Common myeloid progenitor, CD34-positive (primary cell): ENCODE measurements at regions not wholly inside any gene's neighbourhood (a gene's known extent, or its start where the extent isn't known, plus 50 kb on each side); places are given as distances from the start of the nearest gene placed in this dataset.

ENCODE experiments used
- CTCF ChIA-PET: fragments of 350-600 bp; sonication (Branson Sonifier 250); formaldehyde crosslinking; loops from one replicate; lab custom pipeline; 2021; ENCODE audit warnings: antibody characterized with exemption; lab: Charles Lee
- POLR2A ChIA-PET: fragments of 350-600 bp; sonication (Branson Sonifier 250); formaldehyde crosslinking; loops from one replicate; lab custom pipeline; 2021; ENCODE audit warnings: antibody characterized with exemption; lab: Charles Lee
- DNase-seq, 3 donors: peaks; one replicate each; pipeline versions ENCODE4 v3.0.0 to v3.0.0-alpha.2; 2013
- H3K27ac ChIP-seq, 2 experiments: 1 replicate in 1 of 2; 2 replicates in 1 of 2; pipeline ENCODE4 v1.7.0; 2013; ENCODE audit warnings: inconsistent platforms in 2 of 2, low read length in 2 of 2, mild to moderate bottlenecking in 2 of 2, low read depth in 1 of 2, moderate library complexity in 1 of 2; ENCODE audit not compliant: severe bottlenecking in 2 of 2, insufficient read depth in 1 of 2, poor library complexity in 1 of 2
- H3K27me3 ChIP-seq, 5 experiments: replicated peaks in 2 of 5; 1 replicate in 3 of 5; 2 replicates in 2 of 5; pipeline versions ENCODE4 v1.6.1 to v1.7.0; 2013; ENCODE audit warnings: low read length in 4 of 5, mild to moderate bottlenecking in 2 of 5, moderate library complexity in 2 of 5, inconsistent platforms in 1 of 5; ENCODE audit not compliant: insufficient read depth in 5 of 5, control insufficient read depth in 4 of 5
- H3K36me3 ChIP-seq, 4 experiments: 1 replicate in 2 of 4; 2 replicates in 2 of 4; pipeline versions ENCODE4 v1.6.1 to v1.7.0; 2013; ENCODE audit warnings: low read length in 3 of 4, control low read depth in 1 of 4, mild to moderate bottlenecking in 1 of 4; ENCODE audit not compliant: control insufficient read depth in 4 of 4, insufficient read depth in 4 of 4
- H3K4me1 ChIP-seq, 4 experiments: 1 replicate in 3 of 4; 2 replicates in 1 of 4; pipeline versions ENCODE4 v1.6.1 to v1.7.1; 2013; ENCODE audit warnings: low read length in 3 of 4, mild to moderate bottlenecking in 3 of 4, control low read depth in 1 of 4, inconsistent platforms in 1 of 4, moderate library complexity in 1 of 4; ENCODE audit not compliant: control insufficient read depth in 4 of 4, insufficient read depth in 4 of 4; ENCODE audit errors: control extremely low read depth in 1 of 4
- H3K4me3 ChIP-seq, 7 experiments: 1 replicate in 4 of 7; 2 replicates in 3 of 7; pipeline versions ENCODE4 v1.5.1 to v1.7.0; 2013; ENCODE audit warnings: mild to moderate bottlenecking in 7 of 7, low read length in 6 of 7, moderate library complexity in 6 of 7, inconsistent platforms in 2 of 7, low read depth in 2 of 7, control low read depth in 1 of 7; ENCODE audit not compliant: insufficient read depth in 4 of 7, control insufficient read depth in 1 of 7; ENCODE audit errors: extremely low read depth in 1 of 7
- H3K9me3 ChIP-seq, 5 experiments: 1 replicate in 4 of 5; 2 replicates in 1 of 5; pipeline versions ENCODE4 v1.6.1 to v1.7.1; 2013; ENCODE audit warnings: low read length in 4 of 5, mild to moderate bottlenecking in 2 of 5, inconsistent platforms in 1 of 5, low read depth in 1 of 5, moderate library complexity in 1 of 5; ENCODE audit not compliant: control insufficient read depth in 4 of 5, insufficient read depth in 2 of 5; ENCODE audit errors: control extremely low read depth in 1 of 5
- WGBS: methylation state at CpG from one replicate; pipeline ENCODE4 v1.1.5; 2013; ENCODE audit not compliant: insufficient coverage; 5-methylcytosine and 5-hydroxymethylcytosine counted together

DNA sequence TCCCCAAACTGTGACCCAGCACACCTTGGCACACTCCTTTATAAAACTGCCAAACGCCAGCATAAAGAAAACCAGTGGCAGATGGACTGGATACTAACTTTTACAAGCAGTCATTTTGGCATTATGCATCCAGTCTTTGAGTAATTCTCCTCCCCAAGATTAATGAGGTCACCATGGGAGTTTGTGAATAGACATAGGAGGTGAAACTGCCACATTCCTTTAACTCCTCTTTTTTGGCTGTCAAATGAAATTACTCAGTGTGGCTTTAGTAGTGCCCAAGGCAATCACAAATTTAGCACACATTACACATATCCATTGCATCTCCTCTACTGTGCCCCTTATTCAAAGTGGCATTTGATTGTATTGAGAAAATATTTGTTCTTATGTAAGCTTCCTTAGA lies 315.3 kb upstream of the FGF13 start:
- Histone ChIP-seq H3K9me3 (no peaks in the 10 kb centered on the region), H3K4me1 (no peaks in the 10 kb centered on the region), H3K4me3 (no peak overlapping the region), H3K27ac (no peak overlapping the region), H3K36me3 (no peaks in the 10 kb centered on the region), H3K27me3 (no peaks in the 10 kb centered on the region)
- DNase-seq, result no peak
- CTCF ChIA-PET, result no interaction called here
- 50% methylated on average over 1 of the region's 1 CpG for WGBS
- POLR2A ChIA-PET, result no interaction called here

DNA sequence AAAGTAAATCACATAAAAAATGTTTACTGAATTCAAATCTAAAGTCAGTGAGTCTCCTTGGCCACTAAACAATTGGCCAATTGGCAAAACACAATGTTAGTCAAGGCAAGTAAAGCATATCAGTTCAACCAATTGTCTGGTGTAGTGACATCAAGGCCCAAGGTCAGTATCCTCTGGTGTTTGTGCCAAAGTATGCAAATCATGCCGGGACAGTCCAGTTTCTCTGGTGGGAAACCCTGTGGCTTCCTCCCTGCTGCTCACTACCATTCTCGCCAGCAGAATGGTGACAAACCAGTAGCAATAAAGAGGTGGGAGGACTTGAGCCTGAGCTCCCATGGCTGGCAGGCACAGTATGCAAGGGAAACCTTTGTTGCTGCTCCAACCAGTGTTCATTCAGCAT lies 314.9 kb upstream of the FGF13 start:
- CTCF ChIA-PET, result no interaction called here
- WGBS, result 71% methylated on average over 1 of the region's 2 CpGs

DNA sequence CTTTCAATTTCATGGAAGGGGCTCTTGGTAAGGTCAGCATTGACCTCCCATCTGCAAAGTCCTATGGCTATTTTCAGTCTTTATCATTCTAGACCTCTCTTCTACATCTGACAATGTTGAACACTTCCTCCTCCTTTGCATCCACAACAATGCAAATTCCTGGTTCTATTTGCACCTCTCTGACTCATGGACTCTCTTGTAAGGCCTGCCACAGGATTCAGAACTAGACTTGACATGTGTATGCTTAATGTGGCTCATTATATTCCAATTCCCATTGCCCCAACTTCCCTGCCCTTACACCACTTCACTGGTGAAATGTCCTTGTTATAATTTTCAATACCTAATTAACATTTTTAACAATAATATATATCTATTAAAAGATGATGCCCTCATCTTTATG lies 314.3 kb upstream of the FGF13 start:
- Histone ChIP-seq H3K4me1 (no peaks in the 10 kb centered on the region), H3K4me3 (no peak overlapping the region), H3K27ac (no peak overlapping the region), H3K27me3 (no peaks in the 10 kb centered on the region), H3K9me3 (no peaks in the 10 kb centered on the region), H3K36me3 (no peaks in the 10 kb centered on the region)
- ChIA-PET CTCF (no interaction called here), POLR2A (no interaction called here)
- no peak for DNase-seq

More for the DNA sequence above, 314.9 kb upstream of the FGF13 start:
- no peaks in the 10 kb centered on the region for H3K4me1 ChIP-seq
- no peak overlapping the region for H3K4me3 ChIP-seq
- H3K27me3 ChIP-seq, result no peaks in the 10 kb centered on the region
- no peak overlapping the region for H3K27ac ChIP-seq
- POLR2A ChIA-PET, result no interaction called here
- no peak for DNase-seq
- H3K9me3 ChIP-seq, result no peaks in the 10 kb centered on the region
- H3K36me3 ChIP-seq, result no peaks in the 10 kb centered on the region

DNA sequence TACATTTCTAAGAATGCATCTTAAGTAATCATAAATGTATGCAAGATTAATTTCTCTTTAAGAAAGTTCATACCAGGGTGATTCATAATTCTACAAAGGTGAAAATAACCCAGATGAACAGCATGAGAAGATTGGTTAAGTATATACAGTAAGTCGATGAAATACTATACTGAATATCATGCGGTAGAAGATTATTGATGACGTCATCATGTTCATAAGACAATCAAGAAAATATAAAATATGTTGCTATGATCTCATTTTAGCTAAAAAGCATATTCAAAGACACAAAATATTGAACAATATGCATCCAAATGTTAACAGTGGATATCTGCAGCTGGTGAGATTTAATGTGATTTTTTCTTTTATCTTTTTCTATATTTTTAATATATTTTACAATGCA lies 312.0 kb upstream of the FGF13 start:
- ChIA-PET POLR2A (no interaction called here), CTCF (no interaction called here)
- H3K27ac ChIP-seq, result no peak overlapping the region
- WGBS, result no CpG with 5 or more reads among the region's 3 CpGs
- no peaks in the 10 kb centered on the region for H3K9me3 ChIP-seq
- no peaks in the 10 kb centered on the region for H3K4me1 ChIP-seq
- no peaks in the 10 kb centered on the region for H3K27me3 ChIP-seq
- H3K36me3 ChIP-seq, result no peaks in the 10 kb centered on the region
- no peak overlapping the region for H3K4me3 ChIP-seq
- no peak for DNase-seq

GRCh38 chrX:139020801-139021200 lies 309.3 kb upstream of the FGF13 start:
- ChIA-PET POLR2A (no interaction called here), CTCF (no interaction called here)
- H3K4me1 ChIP-seq, result no peaks in the 10 kb centered on the region
- no peaks in the 10 kb centered on the region for H3K36me3 ChIP-seq
- peaks cover 0 to under 1% (median 0%) of the 10 kb centered on the region in 5 experiments for H3K9me3 ChIP-seq
- no peak overlapping the region for H3K4me3 ChIP-seq
- WGBS, result no CpG with 5 or more reads among the region's 3 CpGs
- no peak overlapping the region for H3K27ac ChIP-seq
- no peaks in the 10 kb centered on the region for H3K27me3 ChIP-seq
- no peak for DNase-seq

DNA sequence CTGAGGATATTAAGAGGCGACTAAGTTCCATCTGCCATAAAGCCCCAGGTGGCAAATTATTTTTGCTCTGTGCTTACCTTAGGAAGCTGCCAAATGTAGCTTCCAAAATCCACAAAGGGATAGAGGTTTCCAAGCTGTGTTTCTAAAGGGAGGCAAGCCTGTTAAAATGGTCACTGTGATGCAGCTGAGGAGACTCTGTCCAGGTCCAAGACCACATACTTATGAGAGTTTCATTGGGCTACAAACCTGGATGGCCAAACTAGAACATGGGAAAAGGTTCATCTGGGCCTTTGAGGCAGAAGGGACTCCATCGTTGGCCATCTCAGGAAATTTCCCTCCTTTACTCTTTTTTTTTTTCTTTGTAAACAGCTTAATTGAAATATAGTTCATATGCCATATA lies 306.9 kb upstream of the FGF13 start:
- Histone ChIP-seq H3K27ac (no peak overlapping the region), H3K4me1 (no peaks in the 10 kb centered on the region), H3K9me3 (peaks cover 0 to 2% (median 0%) of the 10 kb centered on the region in 5 experiments), H3K27me3 (no peaks in the 10 kb centered on the region), H3K36me3 (no peaks in the 10 kb centered on the region), H3K4me3 (no peak overlapping the region)
- CTCF ChIA-PET, result no interaction called here
- WGBS, result no CpG with 5 or more reads among the region's 2 CpGs
- DNase-seq, result no peak
- POLR2A ChIA-PET, result no interaction called here

GRCh38 chrX:139015627-139016026 lies 304.1 kb upstream of the FGF13 start:
- DNase-seq, result no peak
- H3K36me3 ChIP-seq, result no peaks in the 10 kb centered on the region
- no peaks in the 10 kb centered on the region for H3K4me1 ChIP-seq
- ChIA-PET CTCF (no interaction called here), POLR2A (no interaction called here)
- H3K4me3 ChIP-seq, result no peak overlapping the region
- peaks cover 0 to 3% (median 0%) of the 10 kb centered on the region in 5 experiments for H3K9me3 ChIP-seq
- H3K27me3 ChIP-seq, result no peaks in the 10 kb centered on the region
- 80% methylated on average over 1 of the region's 1 CpG for WGBS
- H3K27ac ChIP-seq, result no peak overlapping the region
